ENCODE measurements at regions not wholly inside any gene's neighbourhood (a gene's known extent, or its start where the extent isn't known, plus 50 kb on each side); places are given as distances from the start of the nearest gene placed in this dataset.
"Not testable (repeated sequence)": the region's sequence is repeated elsewhere in the genome, so short reads cannot be mapped to it uniquely, and the experiment has no call there.

GRCh38 chr13:76295020-76295419 is 591.2 kb downstream of the KCTD12 start:
- not testable (repeated sequence) for DNase-seq (ENCODE audit: low read depth, low spot score)

- DNase-seq (ENCODE audit: low read depth, low spot score) = no peak
These were observed 592.5 kb downstream of the KCTD12 start for GRCh38 chr13:76293751-76294150.

- DNase-seq (ENCODE audit: low read depth, low spot score) = peak; percentile 50
These were observed 592.9 kb downstream of the KCTD12 start for GRCh38 chr13:76293346-76293745.

GRCh38 chr13:76292726-76293125 is 593.5 kb downstream of the KCTD12 start:
- no peak for DNase-seq (ENCODE audit: low read depth, low spot score)

GRCh38 chr13:76292031-76292430 is 594.2 kb downstream of the KCTD12 start:
- DNase-seq (ENCODE audit: low read depth, low spot score) = no peak

DNA sequence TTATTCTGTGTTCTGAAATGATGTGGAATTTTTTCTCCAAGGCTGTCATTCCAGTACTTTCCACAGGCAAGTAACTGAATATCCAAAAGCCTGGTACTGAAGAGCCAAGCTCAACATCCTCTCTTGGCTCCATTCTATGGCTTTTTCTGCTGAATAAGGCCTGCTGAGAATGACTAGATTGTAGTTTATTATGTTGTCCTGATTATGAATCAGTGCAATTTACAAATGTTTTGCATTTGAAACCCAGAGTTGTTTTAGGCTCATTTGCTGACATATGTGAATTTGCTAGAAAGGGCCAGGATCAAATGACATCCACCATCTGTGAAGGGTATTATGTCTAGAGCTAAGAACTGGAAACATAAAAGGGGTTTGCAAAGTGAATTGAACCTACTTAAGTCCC is 596.6 kb downstream of the KCTD12 start:
- no peak for DNase-seq (ENCODE audit: low read depth, low spot score)

GRCh38 chr13:76286178-76286577 is 600.0 kb downstream of the KCTD12 start:
- DNase-seq (ENCODE audit: low read depth, low spot score) = peak; percentile 44

- DNase-seq (ENCODE audit: low read depth, low spot score) = no peak
These were observed 600.7 kb downstream of the KCTD12 start for GRCh38 chr13:76285463-76285862.

GRCh38 chr13:76279766-76280165 is 606.4 kb downstream of the KCTD12 start:
- DNase-seq (ENCODE audit: low read depth, low spot score) = peak; percentile 41

DNA sequence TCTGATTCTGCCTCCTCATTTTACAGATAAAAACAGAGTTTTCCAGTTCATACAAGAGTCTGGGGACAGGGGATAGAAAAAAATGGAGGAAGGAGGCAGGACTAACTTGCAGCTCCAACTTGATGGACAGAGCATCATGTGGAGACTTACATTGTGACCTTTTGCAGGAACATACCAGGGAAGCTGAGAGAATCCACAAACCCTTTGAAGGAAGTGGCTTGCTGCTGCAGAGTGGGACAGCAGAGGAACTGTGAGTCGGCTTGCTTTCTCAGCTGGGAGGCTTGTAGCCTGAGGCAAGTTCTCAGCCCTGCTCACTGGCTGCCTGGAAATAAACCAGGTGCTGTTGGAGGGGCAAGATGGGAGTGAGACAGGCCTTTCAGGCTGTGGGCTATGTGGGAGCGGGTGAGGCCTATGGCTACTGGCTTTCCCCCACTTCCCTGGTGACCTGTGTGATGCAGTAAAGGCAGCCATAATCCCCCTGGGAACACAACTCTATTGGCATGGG is 614.4 kb downstream of the KCTD12 start:
- no peak for DNase-seq (ENCODE audit: low read depth, low spot score)

DNA sequence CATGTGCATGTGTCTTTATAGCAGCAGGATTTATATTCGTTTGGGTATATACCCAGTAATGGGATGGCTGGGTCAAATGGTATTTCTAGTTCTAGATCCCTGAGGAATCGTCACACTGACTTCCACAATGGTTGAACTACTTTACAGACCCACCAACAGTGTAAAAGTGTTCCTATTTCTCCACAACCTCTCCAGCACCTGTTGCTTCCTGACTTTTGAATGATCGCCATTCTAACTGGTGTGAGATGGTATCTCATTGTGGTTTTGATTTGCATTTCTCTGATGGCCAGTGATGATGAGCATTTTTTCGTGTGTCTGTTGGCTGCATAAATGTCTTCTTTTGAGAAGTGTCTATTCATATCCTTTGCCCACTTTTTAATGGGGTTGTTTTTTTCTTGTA is 617.9 kb downstream of the KCTD12 start:
- not testable (repeated sequence) for DNase-seq (ENCODE audit: low read depth, low spot score)

GRCh38 chr13:76267216-76267615 is 619.0 kb downstream of the KCTD12 start:
- DNase-seq (ENCODE audit: low read depth, low spot score) = no peak

GRCh38 chr13:76266561-76266960 is 619.6 kb downstream of the KCTD12 start:
- DNase-seq (ENCODE audit: low read depth, low spot score) = no peak

DNA sequence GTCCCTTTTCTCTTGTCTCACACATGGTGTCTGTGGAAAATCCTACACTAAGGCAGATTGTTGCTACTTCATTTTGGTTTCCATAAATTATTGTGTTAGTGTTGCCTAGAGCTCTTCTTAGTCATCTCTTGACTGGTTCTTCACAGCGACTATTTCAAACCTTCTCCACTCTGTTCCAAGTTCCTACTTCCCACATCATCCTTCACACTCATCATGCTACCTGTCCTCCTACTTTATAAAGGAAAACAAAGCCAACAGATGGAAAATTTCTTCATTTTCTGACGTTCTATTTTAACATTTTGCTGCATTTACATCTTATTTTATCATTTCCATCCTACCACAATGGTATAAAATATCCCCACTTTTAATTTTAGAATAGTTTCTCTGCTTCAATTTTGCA is 614.1 kb downstream of the LMO7 start:
- DNase-seq (ENCODE audit: low read depth, low spot score) = no peak

DNA sequence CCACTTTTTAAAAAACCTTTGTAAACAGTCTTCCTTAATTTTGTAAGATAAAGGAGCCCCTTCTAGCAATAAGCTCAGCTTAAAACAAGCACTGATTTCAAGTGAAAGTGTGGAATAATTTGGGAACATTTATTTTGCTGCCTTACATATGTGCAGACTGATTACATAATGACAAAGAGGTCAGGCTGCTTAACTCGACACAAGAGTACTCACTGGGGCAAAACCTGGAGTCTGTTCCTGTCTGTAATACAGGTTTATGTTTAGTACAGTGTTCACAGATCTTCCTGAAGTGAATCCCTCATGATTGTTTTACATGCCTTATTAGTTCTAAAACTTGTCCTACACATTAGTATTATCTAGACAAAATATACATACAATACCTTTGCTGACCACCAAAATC is 609.8 kb downstream of the LMO7 start:
- no peak for DNase-seq (ENCODE audit: low read depth, low spot score)

- DNase-seq (ENCODE audit: low read depth, low spot score) = no peak
These were observed 609.1 kb downstream of the LMO7 start for GRCh38 chr13:76245211-76245610.

- not testable (repeated sequence) for DNase-seq (ENCODE audit: low read depth, low spot score)
These were observed 607.0 kb downstream of the LMO7 start for GRCh38 chr13:76243120-76243519.

GRCh38 chr13:76239031-76239680 is 603.0 kb downstream of the LMO7 start:
- DNase-seq (ENCODE audit: low read depth, low spot score) = no peak

GRCh38 chr13:76231522-76232167 is 595.5 kb downstream of the LMO7 start:
- no peak for DNase-seq (ENCODE audit: low read depth, low spot score)

- DNase-seq (ENCODE audit: low read depth, low spot score) = no peak
These were observed 593.2 kb downstream of the LMO7 start for GRCh38 chr13:76229281-76229680.

DNA sequence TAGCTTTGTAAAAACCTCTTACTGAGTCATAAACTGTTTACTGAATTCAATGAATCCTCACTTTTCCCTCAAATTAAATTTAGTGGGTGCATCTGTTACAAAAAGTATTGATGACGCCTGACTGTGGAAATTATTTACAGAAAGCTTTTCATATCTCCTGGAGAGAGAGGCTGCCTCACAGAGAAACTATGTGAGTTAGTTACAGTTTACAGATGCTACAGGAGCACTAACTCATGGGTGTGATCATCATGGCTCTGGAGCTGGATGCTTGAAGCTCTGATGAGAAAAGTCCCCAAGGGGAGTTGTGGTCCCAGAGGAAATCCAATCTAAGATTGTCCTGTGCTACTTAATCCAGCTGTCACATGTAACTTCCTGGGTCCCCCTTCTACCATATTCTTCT is 590.8 kb downstream of the LMO7 start:
- no peak for DNase-seq (ENCODE audit: low read depth, low spot score)

GRCh38 chr13:76225815-76226489 is 589.8 kb downstream of the LMO7 start:
- DNase-seq (ENCODE audit: low read depth, low spot score) = no peak

GRCh38 chr13:76223999-76224398 is 587.9 kb downstream of the LMO7 start:
- DNase-seq (ENCODE audit: low read depth, low spot score) = no peak

Data from astrocyte of the hippocampus (primary cell).